Sigmoid colon (tissue), 6 donors: ENCODE measurements at regions not wholly inside any gene's neighbourhood (a gene's known extent, or its start where the extent isn't known, plus 50 kb on each side); places are given as distances from the start of the nearest gene placed in this dataset.

Experiments
- DNase-seq: peaks from one replicate; pipeline ENCODE4 v3.0.0-alpha.2; 2019
- H3K27ac ChIP-seq, 4 donors: fragments of 200-600 bp; sonication (generic); one replicate each; pipeline ENCODE4 v1.5.1; 2016 to 2019; ENCODE audit warnings: mild to moderate bottlenecking in 1 of 4
- H3K27me3 ChIP-seq, 3 donors: fragments of 200-600 bp; sonication (generic); one replicate each; pipeline ENCODE4 v1.5.1; 2019; ENCODE audit warnings: mild to moderate bottlenecking in 1 of 3
- H3K36me3 ChIP-seq, 4 donors: fragments of 200-600 bp; sonication (generic); one replicate each; pipeline ENCODE4 v1.5.1; 2016 to 2019
- H3K4me1 ChIP-seq, 4 donors: fragments of 200-600 bp; sonication (generic); one replicate each; pipeline ENCODE4 v1.5.1; 2017 to 2019
- H3K4me3 ChIP-seq, 4 donors: fragments of 200-600 bp; sonication (generic); one replicate each; pipeline ENCODE4 v1.5.1; 2017 to 2019; ENCODE audit warnings: mild to moderate bottlenecking in 2 of 4, moderate library complexity in 1 of 4
- H3K9me3 ChIP-seq, 4 donors: fragments of 200-600 bp in 3 of 4; sonication (generic) in 3 of 4; one replicate each; pipeline versions ENCODE4 v1.5.1 to v1.6.1; 2013 to 2019
- EP300 ChIP-seq, 4 donors: sonication (generic); formaldehyde crosslinking; IDR thresholded peaks; one replicate each; pipeline ENCODE4 v1.6.1; 2017; ENCODE audit warnings: antibody characterized with exemption in 4 of 4
- POLR2A ChIP-seq, 2 donors: fragments of 450-650 bp; IDR thresholded peaks; one replicate each; pipeline ENCODE4 v1.6.1; 2016; ENCODE audit warnings: antibody characterized with exemption in 2 of 2, mild to moderate bottlenecking in 2 of 2, moderate library complexity in 2 of 2
- POLR2AphosphoS5 ChIP-seq, 4 donors: sonication (generic); formaldehyde crosslinking; IDR thresholded peaks; one replicate each; pipeline ENCODE4 v1.6.1; 2017; ENCODE audit warnings: antibody characterized with exemption in 4 of 4
- WGBS, 2 donors: extraction: QIAGEN DNeasy Blood & Tissue Kit; methylation state at CpG; one replicate each; pipeline ENCODE4 v1.1.7; 2013; 5-methylcytosine and 5-hydroxymethylcytosine counted together
- intact Hi-C: fragments of 100-400 bp; cut with DNase I; formaldehyde crosslinking; loops from one replicate; pipeline ENCODE4 v1.15.1; 2023
- TF ChIP-seq, protein P1 (sequence below), 4 experiments: fragments of 450-650 bp in 3 of 4; fragments of 200-600 bp in 1 of 4; IDR thresholded peaks; one replicate each; pipeline ENCODE4 v1.5.1; 2016 to 2019; ENCODE audit warnings: antibody characterized with exemption in 4 of 4, mild to moderate bottlenecking in 3 of 4, moderate library complexity in 2 of 4
- donor health status: healthy with polysubstance abuse.
- donor health status: healthy.

DNA sequence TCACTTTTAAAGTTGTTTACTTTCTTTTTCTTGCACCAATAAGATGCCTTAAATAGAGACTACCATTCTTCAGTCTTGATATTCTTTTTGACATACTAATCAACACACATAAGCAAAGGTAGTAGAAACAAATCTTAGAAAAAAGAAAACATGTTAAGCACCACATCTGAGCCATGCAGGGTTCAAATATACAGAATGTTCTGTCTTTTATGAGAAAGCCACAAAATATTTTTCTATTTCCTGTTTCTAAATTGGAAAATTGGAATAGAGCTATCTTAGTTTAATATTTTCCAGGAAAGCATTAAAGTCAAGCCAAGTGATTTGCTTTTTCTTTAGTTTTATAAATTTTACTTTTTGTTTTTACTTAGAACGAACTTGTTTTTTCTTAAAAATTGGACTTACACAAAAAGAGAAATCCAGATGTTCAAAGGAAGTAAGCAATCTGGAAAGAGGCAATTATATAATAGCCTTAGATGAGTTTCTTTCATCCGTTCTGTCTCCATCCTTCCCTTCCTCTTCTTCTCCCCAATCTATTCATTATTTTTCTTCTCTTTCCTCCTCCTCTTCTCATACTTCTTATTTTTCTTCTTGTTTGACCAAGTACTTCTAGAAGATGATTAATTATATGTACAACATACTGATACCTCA lies 731.7 kb downstream of the SQOR start:
- Histone ChIP-seq H3K27me3 (no peaks in the 10 kb centered on the region), H3K27ac (peak overlapping the region in 1 of 4 donors; percentile 3), H3K4me1 (peaks cover 0 to 6% (median 0%) of the 10 kb centered on the region in 4 donors), H3K36me3 (no peaks in the 10 kb centered on the region), H3K9me3 (no peaks in the 10 kb centered on the region), H3K4me3 (no peak overlapping the region)
- 74 to 83% methylated on average over 2 of the region's 2 CpGs for WGBS, 2 donors
- intact Hi-C loops: no loop called here
- no peak for DNase-seq
- TF ChIP-seq EP300 (IDR thresholded peaks at IDR 0.05) (no peak), POLR2AphosphoS5 (IDR thresholded peaks at IDR 0.05) (no peak), POLR2A (IDR thresholded peaks at IDR 0.05) (no peak)
- TF ChIP-seq, protein P1, sequence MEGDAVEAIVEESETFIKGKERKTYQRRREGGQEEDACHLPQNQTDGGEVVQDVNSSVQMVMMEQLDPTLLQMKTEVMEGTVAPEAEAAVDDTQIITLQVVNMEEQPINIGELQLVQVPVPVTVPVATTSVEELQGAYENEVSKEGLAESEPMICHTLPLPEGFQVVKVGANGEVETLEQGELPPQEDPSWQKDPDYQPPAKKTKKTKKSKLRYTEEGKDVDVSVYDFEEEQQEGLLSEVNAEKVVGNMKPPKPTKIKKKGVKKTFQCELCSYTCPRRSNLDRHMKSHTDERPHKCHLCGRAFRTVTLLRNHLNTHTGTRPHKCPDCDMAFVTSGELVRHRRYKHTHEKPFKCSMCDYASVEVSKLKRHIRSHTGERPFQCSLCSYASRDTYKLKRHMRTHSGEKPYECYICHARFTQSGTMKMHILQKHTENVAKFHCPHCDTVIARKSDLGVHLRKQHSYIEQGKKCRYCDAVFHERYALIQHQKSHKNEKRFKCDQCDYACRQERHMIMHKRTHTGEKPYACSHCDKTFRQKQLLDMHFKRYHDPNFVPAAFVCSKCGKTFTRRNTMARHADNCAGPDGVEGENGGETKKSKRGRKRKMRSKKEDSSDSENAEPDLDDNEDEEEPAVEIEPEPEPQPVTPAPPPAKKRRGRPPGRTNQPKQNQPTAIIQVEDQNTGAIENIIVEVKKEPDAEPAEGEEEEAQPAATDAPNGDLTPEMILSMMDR (IDR thresholded peaks at IDR 0.05): no peak

DNA sequence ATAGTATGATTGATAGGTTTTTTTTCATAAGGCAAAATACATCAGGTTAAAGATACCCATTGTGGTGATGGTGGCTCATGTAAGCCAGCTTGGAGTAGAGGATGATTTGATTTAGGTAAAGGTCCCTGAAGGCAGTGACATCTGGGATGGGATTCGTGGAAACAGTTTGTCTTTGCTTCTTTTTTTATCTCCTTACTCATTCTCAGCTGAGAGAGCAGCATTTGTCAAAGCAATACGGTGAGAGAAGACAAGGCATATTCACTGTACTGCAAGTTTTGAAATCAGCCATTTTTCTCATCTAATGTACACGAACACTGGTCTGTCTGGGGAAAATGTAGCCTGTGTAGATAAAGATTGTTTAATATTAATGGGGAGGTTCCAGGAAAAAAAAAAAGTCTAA lies 749.1 kb downstream of the SQOR start:
- Histone ChIP-seq H3K4me1 (no peaks in the 10 kb centered on the region), H3K4me3 (no peak overlapping the region), H3K27ac (no peak overlapping the region), H3K9me3 (no peaks in the 10 kb centered on the region), H3K27me3 (no peaks in the 10 kb centered on the region), H3K36me3 (no peaks in the 10 kb centered on the region)
- DNase-seq: no peak
- TF ChIP-seq, protein P1 (IDR thresholded peaks at IDR 0.05): no peak
- TF ChIP-seq POLR2A (IDR thresholded peaks at IDR 0.05) (no peak), POLR2AphosphoS5 (IDR thresholded peaks at IDR 0.05) (no peak), EP300 (IDR thresholded peaks at IDR 0.05) (no peak)
- WGBS, 2 donors: 70 to 78% methylated on average over 3 of the region's 3 CpGs
- intact Hi-C loops: no loop called here

DNA sequence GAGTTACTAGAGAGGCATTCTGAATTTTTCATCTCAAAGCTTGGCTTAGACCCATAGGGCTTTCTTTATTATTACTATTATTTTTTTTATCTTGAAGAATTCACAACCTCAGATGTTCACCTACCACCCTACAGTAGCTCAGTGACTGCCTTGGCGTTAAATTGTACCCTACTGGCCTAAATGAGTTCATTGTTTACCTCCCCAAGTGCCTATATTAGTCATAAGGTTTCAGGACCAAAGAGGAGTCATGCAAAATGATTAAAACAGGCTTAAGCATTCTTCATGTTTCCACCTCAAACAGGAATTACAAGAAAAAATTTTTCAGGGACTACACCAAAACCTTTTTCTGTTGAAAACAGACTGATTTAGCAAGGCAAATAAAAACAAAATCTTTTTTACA lies 751.5 kb downstream of the SQOR start:
- TF ChIP-seq EP300 (IDR thresholded peaks at IDR 0.05) (no peak), POLR2A (IDR thresholded peaks at IDR 0.05) (no peak), POLR2AphosphoS5 (IDR thresholded peaks at IDR 0.05) (no peak)
- TF ChIP-seq, protein P1 (IDR thresholded peaks at IDR 0.05): no peak
- 77 to 90% methylated on average over 1 of the region's 1 CpG for WGBS, 2 donors
- H3K36me3 ChIP-seq: no peaks in the 10 kb centered on the region
- no peaks in the 10 kb centered on the region for H3K4me1 ChIP-seq
- H3K4me3 ChIP-seq: no peak overlapping the region
- no peak overlapping the region for H3K27ac ChIP-seq
- DNase-seq: no peak
- no peaks in the 10 kb centered on the region for H3K9me3 ChIP-seq
- no peaks in the 10 kb centered on the region for H3K27me3 ChIP-seq
- intact Hi-C loops: no loop called here

DNA sequence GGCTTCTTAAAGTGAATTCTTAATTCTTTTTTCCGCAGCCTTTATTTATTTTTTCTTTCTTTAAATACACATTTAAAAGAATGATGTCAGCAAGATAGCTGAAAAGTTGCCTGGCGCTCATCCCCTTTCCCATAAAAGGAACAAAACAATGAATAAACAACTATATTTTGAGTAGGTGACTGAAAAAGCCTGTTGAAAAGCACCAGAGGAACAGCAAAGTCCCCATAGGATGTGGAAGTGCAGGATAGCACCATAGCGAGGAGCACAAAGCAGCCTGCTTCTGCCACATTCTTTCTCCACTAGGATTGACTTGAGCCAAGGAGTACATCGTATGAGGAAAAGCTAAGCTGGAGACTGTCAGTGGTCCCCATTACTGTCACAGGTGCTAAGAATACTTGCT lies 754.9 kb downstream of the SQOR start:
- no peak overlapping the region for H3K27ac ChIP-seq
- intact Hi-C loops: no loop called here
- 82 to 88% methylated on average over 4 of the region's 4 CpGs for WGBS, 2 donors
- no peaks in the 10 kb centered on the region for H3K36me3 ChIP-seq
- DNase-seq: no peak
- no peak overlapping the region for H3K4me3 ChIP-seq
- no peak for TF ChIP-seq POLR2AphosphoS5 (IDR thresholded peaks at IDR 0.05)
- TF ChIP-seq, protein P1 (IDR thresholded peaks at IDR 0.05): no peak
- TF ChIP-seq POLR2A (IDR thresholded peaks at IDR 0.05): no peak
- TF ChIP-seq EP300 (IDR thresholded peaks at IDR 0.05): no peak
- no peaks in the 10 kb centered on the region for H3K4me1 ChIP-seq
- no peaks in the 10 kb centered on the region for H3K27me3 ChIP-seq
- H3K9me3 ChIP-seq: peaks cover 0 to 2% (median 0%) of the 10 kb centered on the region in 4 donors

DNA sequence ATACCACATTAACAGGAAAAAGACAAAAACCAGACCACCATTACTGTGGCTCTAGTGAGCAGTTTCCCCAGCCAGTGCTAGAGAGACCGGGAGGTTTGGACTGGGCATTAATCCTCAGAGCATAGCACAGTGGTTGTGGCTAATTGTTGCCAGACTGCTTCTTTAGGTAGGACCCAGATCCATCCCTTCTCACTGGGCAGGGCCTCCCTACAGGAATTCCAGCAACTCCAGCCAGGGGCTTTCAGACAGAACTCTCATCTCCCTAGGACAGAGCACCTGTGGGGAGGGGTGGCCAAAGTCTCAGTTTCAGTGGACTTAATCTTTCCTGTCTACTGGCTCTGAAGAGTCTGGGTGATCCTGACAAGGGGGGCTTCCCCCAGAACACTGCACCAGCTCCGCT lies 759.6 kb downstream of the SQOR start:
- Histone ChIP-seq H3K4me3 (no peak overlapping the region), H3K9me3 (peaks cover 0 to 4% (median 0%) of the 10 kb centered on the region in 4 donors), H3K27me3 (no peaks in the 10 kb centered on the region), H3K27ac (no peak overlapping the region), H3K36me3 (no peaks in the 10 kb centered on the region), H3K4me1 (no peaks in the 10 kb centered on the region)
- intact Hi-C loops: no loop called here
- TF ChIP-seq EP300 (IDR thresholded peaks at IDR 0.05) (no peak), POLR2AphosphoS5 (IDR thresholded peaks at IDR 0.05) (no peak), POLR2A (IDR thresholded peaks at IDR 0.05) (no peak)
- TF ChIP-seq, protein P1 (IDR thresholded peaks at IDR 0.05): no peak
- 76 to 92% methylated on average over 2 of the region's 2 CpGs for WGBS, 2 donors
- no peak for DNase-seq
